RWPE1 (cell line): ENCODE measurements at regions not wholly inside any gene's neighbourhood (a gene's known extent, or its start where the extent isn't known, plus 50 kb on each side); places are given as distances from the start of the nearest gene placed in this dataset.

Experiments
- CTCF ChIA-PET: fragments of 350-600 bp; sonication (Branson Sonifier 250); formaldehyde crosslinking; extraction: SDS; loops from one replicate; lab custom pipeline; 2021; lab: Yijun Ruan, JAX
- POLR2A ChIA-PET: fragments of 400-600 bp; formaldehyde crosslinking; extraction: SDS; loops from one replicate; lab custom pipeline; 2020; ENCODE audit warnings: antibody characterized with exemption; ENCODE audit not compliant: low non-redundant PET; lab: Yijun Ruan, JAX
- DNase-seq: peaks from one replicate; pipeline ENCODE4 v3.0.0; 2012; ENCODE audit warnings: low spot score
- H3K27ac ChIP-seq: fragments of 450-650 bp; 2 replicates; pipeline ENCODE4 v1.5.1; 2017
- TF ChIP-seq, protein P1 (sequence below): fragments of 450-650 bp; conservative IDR thresholded peaks from 2 replicates; pipeline ENCODE4 v1.5.1; 2017; ENCODE audit warnings: low read depth, mild to moderate bottlenecking

GRCh38 chr7:153320005-153320404 is 560.5 kb downstream of the ACTR3B start:
- ChIA-PET POLR2A (no interaction called here), CTCF (no interaction called here)
- no peak overlapping the region for H3K27ac ChIP-seq
- DNase-seq: no peak
- TF ChIP-seq, protein P1, sequence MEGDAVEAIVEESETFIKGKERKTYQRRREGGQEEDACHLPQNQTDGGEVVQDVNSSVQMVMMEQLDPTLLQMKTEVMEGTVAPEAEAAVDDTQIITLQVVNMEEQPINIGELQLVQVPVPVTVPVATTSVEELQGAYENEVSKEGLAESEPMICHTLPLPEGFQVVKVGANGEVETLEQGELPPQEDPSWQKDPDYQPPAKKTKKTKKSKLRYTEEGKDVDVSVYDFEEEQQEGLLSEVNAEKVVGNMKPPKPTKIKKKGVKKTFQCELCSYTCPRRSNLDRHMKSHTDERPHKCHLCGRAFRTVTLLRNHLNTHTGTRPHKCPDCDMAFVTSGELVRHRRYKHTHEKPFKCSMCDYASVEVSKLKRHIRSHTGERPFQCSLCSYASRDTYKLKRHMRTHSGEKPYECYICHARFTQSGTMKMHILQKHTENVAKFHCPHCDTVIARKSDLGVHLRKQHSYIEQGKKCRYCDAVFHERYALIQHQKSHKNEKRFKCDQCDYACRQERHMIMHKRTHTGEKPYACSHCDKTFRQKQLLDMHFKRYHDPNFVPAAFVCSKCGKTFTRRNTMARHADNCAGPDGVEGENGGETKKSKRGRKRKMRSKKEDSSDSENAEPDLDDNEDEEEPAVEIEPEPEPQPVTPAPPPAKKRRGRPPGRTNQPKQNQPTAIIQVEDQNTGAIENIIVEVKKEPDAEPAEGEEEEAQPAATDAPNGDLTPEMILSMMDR: no peak

GRCh38 chr7:153320681-153321080 is 561.1 kb downstream of the ACTR3B start:
- CTCF ChIA-PET: no interaction called here
- no peak overlapping the region for H3K27ac ChIP-seq
- POLR2A ChIA-PET: no interaction called here
- TF ChIP-seq, protein P1: no peak
- no peak for DNase-seq

DNA sequence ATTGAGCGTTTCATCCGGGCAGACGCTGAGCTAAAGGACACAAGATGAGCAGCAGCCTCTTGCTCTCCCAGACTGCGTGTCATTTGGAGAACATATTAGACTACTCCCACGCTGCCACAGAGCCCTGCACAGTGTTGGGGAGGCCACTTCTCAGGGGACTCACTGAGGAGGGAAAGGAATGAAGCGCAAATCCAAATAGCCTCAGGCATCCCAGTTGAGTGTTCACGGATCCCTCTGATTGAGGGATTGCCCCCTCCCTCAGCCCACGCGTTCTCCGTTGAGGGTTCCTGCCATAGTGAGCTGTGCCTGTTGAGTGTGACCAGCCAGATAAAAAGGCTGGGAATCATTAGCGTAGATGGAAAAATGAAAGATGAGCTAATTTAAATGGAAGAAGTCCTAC is 563.4 kb downstream of the ACTR3B start:
- TF ChIP-seq, protein P1: no peak
- ChIA-PET POLR2A (no interaction called here), CTCF (no interaction called here)

DNA sequence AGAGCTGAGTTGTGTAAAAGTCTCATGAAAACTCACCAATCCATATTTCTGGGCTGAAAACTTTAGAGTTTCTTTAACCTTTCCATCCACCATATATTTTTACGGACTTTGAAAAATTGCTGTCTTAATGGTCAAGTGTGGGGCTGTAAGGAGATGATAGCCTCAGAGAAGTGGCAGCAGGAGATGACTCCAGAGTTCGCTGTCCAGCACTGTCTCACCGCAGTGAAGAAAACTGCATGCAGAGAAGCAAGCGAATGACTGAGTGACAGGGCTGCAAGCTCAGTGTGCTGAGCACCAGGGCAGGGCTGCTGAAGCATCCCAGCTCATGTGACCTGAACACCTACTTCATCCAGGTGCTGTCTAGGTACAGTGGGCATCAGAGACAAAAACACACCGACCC is 564.5 kb downstream of the ACTR3B start:
- H3K27ac ChIP-seq: no peak overlapping the region
- ChIA-PET CTCF (no interaction called here), POLR2A (no interaction called here)
- TF ChIP-seq, protein P1: no peak
- DNase-seq: no peak

More for the DNA sequence above, 563.4 kb downstream of the ACTR3B start:
- no peak overlapping the region for H3K27ac ChIP-seq
- no peak for DNase-seq

- POLR2A ChIA-PET: no interaction called here
- TF ChIP-seq, protein P1: no peak
- no peak for DNase-seq
- H3K27ac ChIP-seq: no peak overlapping the region
- CTCF ChIA-PET: no interaction called here
These were observed 568.1 kb downstream of the ACTR3B start for GRCh38 chr7:153327683-153328082.

DNA sequence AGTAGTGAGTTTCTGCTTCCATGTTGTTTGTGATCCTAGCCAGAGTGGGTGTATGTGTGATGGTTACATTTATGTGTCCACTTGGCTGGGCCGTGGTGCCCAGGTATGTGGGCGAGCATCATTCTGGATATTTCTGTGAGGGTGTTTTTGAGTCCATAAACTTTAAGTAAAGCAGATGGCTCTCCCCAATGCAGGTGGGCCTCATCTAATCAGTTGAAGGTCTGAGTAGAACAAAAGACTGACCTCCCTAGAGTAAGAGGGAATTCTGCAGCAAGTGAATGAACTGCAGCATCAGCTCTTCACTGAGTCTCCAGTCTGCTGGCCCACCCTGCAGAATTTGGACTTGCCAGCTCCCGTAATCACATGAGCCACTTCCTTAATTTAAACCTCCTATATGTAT is 571.9 kb downstream of the ACTR3B start:
- ChIA-PET CTCF (no interaction called here), POLR2A (no interaction called here)
- DNase-seq: no peak
- TF ChIP-seq, protein P1: no peak
- no peak overlapping the region for H3K27ac ChIP-seq

DNA sequence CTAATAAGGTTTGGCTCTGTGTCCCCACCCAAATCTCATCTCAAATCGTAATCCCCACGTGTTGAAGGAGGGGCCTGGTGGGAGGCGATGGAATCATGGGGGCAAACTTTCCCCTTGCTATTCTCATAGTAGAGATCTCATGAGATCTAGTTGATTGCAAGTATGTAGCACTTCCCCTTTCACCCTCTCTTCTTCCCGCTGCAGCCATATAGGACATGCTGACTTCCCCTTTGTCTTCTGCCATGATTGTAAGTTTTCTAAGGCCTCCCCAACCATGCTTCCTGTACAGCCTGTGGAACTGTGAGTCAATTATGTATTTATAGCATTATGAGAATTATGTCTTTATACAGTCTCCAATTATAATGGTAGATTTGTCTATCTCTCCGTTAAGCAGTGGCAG is 594.5 kb downstream of the ACTR3B start:
- POLR2A ChIA-PET: no interaction called here
- TF ChIP-seq, protein P1: no peak
- CTCF ChIA-PET: no interaction called here
- no peak for DNase-seq
- H3K27ac ChIP-seq: no peak overlapping the region
